HEK293 (cell line): ENCODE measurements at regions not wholly inside any gene's neighbourhood (a gene's known extent, or its start where the extent isn't known, plus 50 kb on each side); places are given as distances from the start of the nearest gene placed in this dataset.

Experiments
- CTCF ChIA-PET: fragments of 350-600 bp; formaldehyde crosslinking; extraction: SDS; loops from one replicate; lab custom pipeline; 2021; ENCODE audit warnings: antibody characterized with exemption; lab: Yijun Ruan, JAX
- POLR2A ChIA-PET: fragments of 300-600 bp; formaldehyde crosslinking; extraction: SDS; loops from one replicate; lab custom pipeline; 2020; ENCODE audit warnings: antibody characterized with exemption, inconsistent platforms; lab: Yijun Ruan, JAX
- H3K27ac ChIP-seq: fragments of 200-500 bp; sonication (Bioruptor generic); 2 replicates; pipeline ENCODE4 v1.5.1; 2014; ENCODE audit warnings: low read depth, low read length, control low read depth, inconsistent platforms; ENCODE audit errors: extremely low read depth
- H3K36me3 ChIP-seq, 2 experiments: fragments of 200-500 bp in 1 of 2; sonication (Bioruptor generic) in 1 of 2; 1 replicate in 1 of 2; 2 replicates in 1 of 2; pipeline ENCODE4 v1.5.1; 2014 to 2017; ENCODE audit warnings: inconsistent platforms in 2 of 2, low read length in 2 of 2; ENCODE audit not compliant: control insufficient read depth in 2 of 2, insufficient read depth in 1 of 2
- H3K4me1 ChIP-seq: fragments of 200-500 bp; sonication (Bioruptor generic); 2 replicates; pipeline ENCODE4 v1.5.1; 2014; ENCODE audit warnings: mild to moderate bottlenecking, low read length, inconsistent platforms; ENCODE audit not compliant: control insufficient read depth, insufficient read depth
- H3K4me3 ChIP-seq: 2 replicates; pipeline ENCODE4 v1.5.1; 2011; ENCODE audit warnings: low read depth, mild to moderate bottlenecking, control low read depth, low read length, moderate library complexity
- H3K9me3 ChIP-seq: fragments of 200-500 bp; sonication (Bioruptor generic); 2 replicates; pipeline ENCODE4 v1.5.1; 2014; ENCODE audit warnings: low read depth, low read length, inconsistent platforms; ENCODE audit not compliant: control insufficient read depth, insufficient read depth
- GFI1B ChIP-seq: fragments of 450-650 bp; formaldehyde crosslinking; IDR thresholded peaks from 2 replicates; pipeline ENCODE4 v1.5.1; 2016; ENCODE audit warnings: missing biosample characterization, missing genetic modification characterization
- HOXC10 ChIP-seq: sonication (generic); formaldehyde crosslinking; IDR thresholded peaks from 2 replicates; pipeline ENCODE4 v1.8.1; 2023; ENCODE audit warnings: mild to moderate bottlenecking, missing genetic modification reagents
- PBX3 ChIP-seq: sonication (generic); formaldehyde crosslinking; IDR thresholded peaks from 2 replicates; pipeline ENCODE4 v1.8.1; 2022; ENCODE audit warnings: mild to moderate bottlenecking, moderate library complexity, missing genetic modification reagents
- SALL2 ChIP-seq: fragments of 450-650 bp; formaldehyde crosslinking; IDR thresholded peaks from 2 replicates; pipeline ENCODE4 v1.5.0; 2017; ENCODE audit warnings: missing biosample characterization, mild to moderate bottlenecking, missing genetic modification characterization, borderline replicate concordance
- SETDB1 ChIP-seq: IDR thresholded peaks from one replicate; pipeline ENCODE4 v1.6.1; 2017; ENCODE audit warnings: mild to moderate bottlenecking, low read length, moderate library complexity, mixed read lengths; ENCODE audit not compliant: insufficient read length
- SP3 ChIP-seq: fragments of 450-650 bp; formaldehyde crosslinking; IDR thresholded peaks from 2 replicates; pipeline ENCODE4 v1.5.1; 2016; ENCODE audit warnings: missing biosample characterization, missing genetic modification characterization
- TCF7L2 ChIP-seq: IDR thresholded peaks from 2 replicates; pipeline ENCODE4 v1.6.1; 2011; ENCODE audit warnings: low read depth, mild to moderate bottlenecking, inconsistent platforms, low read length, moderate library complexity, borderline replicate concordance
- ZBTB48 ChIP-seq: fragments of 450-650 bp; formaldehyde crosslinking; IDR thresholded peaks from 2 replicates; pipeline ENCODE4 v1.5.1; 2016; ENCODE audit warnings: missing biosample characterization, missing genetic modification characterization
- ZFP3 ChIP-seq: fragments of 450-650 bp; formaldehyde crosslinking; IDR thresholded peaks from 2 replicates; pipeline ENCODE4 v1.5.1; 2016; ENCODE audit warnings: low read depth, missing biosample characterization, missing genetic modification characterization
- ZFP37 ChIP-seq: fragments of 450-650 bp; formaldehyde crosslinking; IDR thresholded peaks from 2 replicates; pipeline ENCODE4 v1.5.1; 2016; ENCODE audit warnings: missing biosample characterization, missing genetic modification characterization
- ZNF2 ChIP-seq: fragments of 450-650 bp; formaldehyde crosslinking; IDR thresholded peaks from 2 replicates; pipeline ENCODE4 v1.5.1; 2016; ENCODE audit warnings: missing biosample characterization, missing genetic modification characterization
- ZNF223 ChIP-seq: fragments of 450-650 bp; formaldehyde crosslinking; IDR thresholded peaks from 2 replicates; pipeline ENCODE4 v1.5.1; 2016; ENCODE audit warnings: missing biosample characterization, missing genetic modification characterization
- ZNF280D ChIP-seq: fragments of 450-650 bp; formaldehyde crosslinking; IDR thresholded peaks from 2 replicates; pipeline ENCODE4 v1.5.1; 2016; ENCODE audit warnings: missing biosample characterization, missing genetic modification characterization
- ZNF426 ChIP-seq: fragments of 450-650 bp; formaldehyde crosslinking; IDR thresholded peaks from 2 replicates; pipeline ENCODE4 v1.5.1; 2017; ENCODE audit warnings: missing biosample characterization, missing genetic modification characterization, mild to moderate bottlenecking, inconsistent platforms, moderate library complexity
- ZNF48 ChIP-seq: fragments of 450-650 bp; formaldehyde crosslinking; IDR thresholded peaks from 2 replicates; pipeline ENCODE4 v1.5.1; 2016; ENCODE audit warnings: missing biosample characterization, missing genetic modification characterization
- ZNF501 ChIP-seq: fragments of 450-650 bp; formaldehyde crosslinking; IDR thresholded peaks from 2 replicates; pipeline ENCODE4 v1.5.1; 2016; ENCODE audit warnings: missing biosample characterization, missing genetic modification characterization
- ZNF560 ChIP-seq: fragments of 450-650 bp; formaldehyde crosslinking; IDR thresholded peaks from 2 replicates; pipeline ENCODE4 v1.5.1; 2017; ENCODE audit warnings: missing biosample characterization, missing genetic modification characterization, borderline replicate concordance
- ZNF561 ChIP-seq: fragments of 450-650 bp; IDR thresholded peaks from 2 replicates; pipeline ENCODE4 v1.5.1; 2018; ENCODE audit warnings: missing biosample characterization, missing genetic modification characterization, borderline replicate concordance
- ZNF596 ChIP-seq: fragments of 450-650 bp; IDR thresholded peaks from 2 replicates; pipeline ENCODE4 v1.5.0; 2018; ENCODE audit warnings: missing biosample characterization, mild to moderate bottlenecking, missing genetic modification characterization, moderate library complexity
- ZNF677 ChIP-seq: fragments of 450-650 bp; IDR thresholded peaks from 2 replicates; pipeline ENCODE4 v1.5.0; 2018; ENCODE audit warnings: missing biosample characterization, mild to moderate bottlenecking, missing genetic modification characterization, moderate library complexity
- ZNF776 ChIP-seq: fragments of 450-650 bp; formaldehyde crosslinking; IDR thresholded peaks from 2 replicates; pipeline ENCODE4 v1.5.0; 2017; ENCODE audit warnings: missing biosample characterization, missing genetic modification characterization, borderline replicate concordance
- ZNF791 ChIP-seq: fragments of 450-650 bp; formaldehyde crosslinking; IDR thresholded peaks from 2 replicates; pipeline ENCODE4 v1.5.1; 2016; ENCODE audit warnings: missing biosample characterization, missing genetic modification characterization
- TF ChIP-seq, protein P1 (sequence below): fragments of 450-650 bp; formaldehyde crosslinking; IDR thresholded peaks from 2 replicates; pipeline ENCODE4 v1.5.1; 2016; ENCODE audit warnings: missing biosample characterization, missing genetic modification characterization, low read depth
- TF ChIP-seq, protein P2 (sequence below): fragments of 450-650 bp; formaldehyde crosslinking; IDR thresholded peaks from 2 replicates; pipeline ENCODE4 v1.5.1; 2016; ENCODE audit warnings: missing biosample characterization, missing genetic modification characterization
- TF ChIP-seq, protein P3 (sequence below): fragments of 450-650 bp; formaldehyde crosslinking; IDR thresholded peaks from 2 replicates; pipeline ENCODE4 v1.5.1; 2016; ENCODE audit warnings: missing biosample characterization, missing genetic modification characterization

GRCh38 chr11:95548416-95548815 is 241.2 kb downstream of the FAM76B start:
- TF ChIP-seq SALL2 (no peak), ZNF2 (tag by site-specific recombination) (no peak), ZNF791 (tag by site-specific recombination) (no peak), SETDB1 (no peak), ZNF596 (tag by site-specific recombination) (no peak), ZNF560 (tag by site-specific recombination) (no peak), ZNF501 (no peak), ZNF223 (tag by site-specific recombination) (no peak), ZBTB48 (tag by site-specific recombination) (no peak), ZNF48 (tag by site-specific recombination) (no peak), SP3 (tag by site-specific recombination) (no peak), PBX3 (CRISPR knock-in tag) (no peak), ZNF677 (no peak), ZFP3 (tag by site-specific recombination) (no peak), TCF7L2 (no peak), HOXC10 (CRISPR knock-in tag) (no peak), ZNF561 (no peak)
- TF ChIP-seq, protein P1, sequence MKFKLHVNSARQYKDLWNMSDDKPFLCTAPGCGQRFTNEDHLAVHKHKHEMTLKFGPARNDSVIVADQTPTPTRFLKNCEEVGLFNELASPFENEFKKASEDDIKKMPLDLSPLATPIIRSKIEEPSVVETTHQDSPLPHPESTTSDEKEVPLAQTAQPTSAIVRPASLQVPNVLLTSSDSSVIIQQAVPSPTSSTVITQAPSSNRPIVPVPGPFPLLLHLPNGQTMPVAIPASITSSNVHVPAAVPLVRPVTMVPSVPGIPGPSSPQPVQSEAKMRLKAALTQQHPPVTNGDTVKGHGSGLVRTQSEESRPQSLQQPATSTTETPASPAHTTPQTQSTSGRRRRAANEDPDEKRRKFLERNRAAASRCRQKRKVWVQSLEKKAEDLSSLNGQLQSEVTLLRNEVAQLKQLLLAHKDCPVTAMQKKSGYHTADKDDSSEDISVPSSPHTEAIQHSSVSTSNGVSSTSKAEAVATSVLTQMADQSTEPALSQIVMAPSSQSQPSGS (tag by site-specific recombination) = no peak
- TF ChIP-seq, protein P2, sequence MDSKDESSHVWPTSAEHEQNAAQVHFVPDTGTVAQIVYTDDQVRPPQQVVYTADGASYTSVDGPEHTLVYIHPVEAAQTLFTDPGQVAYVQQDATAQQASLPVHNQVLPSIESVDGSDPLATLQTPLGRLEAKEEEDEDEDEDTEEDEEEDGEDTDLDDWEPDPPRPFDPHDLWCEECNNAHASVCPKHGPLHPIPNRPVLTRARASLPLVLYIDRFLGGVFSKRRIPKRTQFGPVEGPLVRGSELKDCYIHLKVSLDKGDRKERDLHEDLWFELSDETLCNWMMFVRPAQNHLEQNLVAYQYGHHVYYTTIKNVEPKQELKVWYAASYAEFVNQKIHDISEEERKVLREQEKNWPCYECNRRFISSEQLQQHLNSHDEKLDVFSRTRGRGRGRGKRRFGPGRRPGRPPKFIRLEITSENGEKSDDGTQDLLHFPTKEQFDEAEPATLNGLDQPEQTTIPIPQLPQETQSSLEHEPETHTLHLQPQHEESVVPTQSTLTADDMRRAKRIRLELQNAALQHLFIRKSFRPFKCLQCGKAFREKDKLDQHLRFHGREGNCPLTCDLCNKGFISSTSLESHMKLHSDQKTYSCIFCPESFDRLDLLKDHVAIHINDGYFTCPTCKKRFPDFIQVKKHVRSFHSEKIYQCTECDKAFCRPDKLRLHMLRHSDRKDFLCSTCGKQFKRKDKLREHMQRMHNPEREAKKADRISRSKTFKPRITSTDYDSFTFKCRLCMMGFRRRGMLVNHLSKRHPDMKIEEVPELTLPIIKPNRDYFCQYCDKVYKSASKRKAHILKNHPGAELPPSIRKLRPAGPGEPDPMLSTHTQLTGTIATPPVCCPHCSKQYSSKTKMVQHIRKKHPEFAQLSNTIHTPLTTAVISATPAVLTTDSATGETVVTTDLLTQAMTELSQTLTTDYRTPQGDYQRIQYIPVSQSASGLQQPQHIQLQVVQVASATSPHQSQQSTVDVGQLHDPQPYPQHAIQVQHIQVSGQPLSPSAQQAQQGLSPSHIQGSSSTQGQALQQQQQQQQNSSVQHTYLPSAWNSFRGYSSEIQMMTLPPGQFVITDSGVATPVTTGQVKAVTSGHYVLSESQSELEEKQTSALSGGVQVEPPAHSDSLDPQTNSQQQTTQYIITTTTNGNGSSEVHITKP = no peak
- no peak overlapping the region for H3K4me3 ChIP-seq
- H3K36me3 ChIP-seq = no peaks in the 10 kb centered on the region
- no peaks in the 10 kb centered on the region for H3K4me1 ChIP-seq
- no peak overlapping the region for H3K27ac ChIP-seq
- ChIA-PET POLR2A (no interaction called here), CTCF (no interaction called here)
- H3K9me3 ChIP-seq = no peaks in the 10 kb centered on the region

DNA sequence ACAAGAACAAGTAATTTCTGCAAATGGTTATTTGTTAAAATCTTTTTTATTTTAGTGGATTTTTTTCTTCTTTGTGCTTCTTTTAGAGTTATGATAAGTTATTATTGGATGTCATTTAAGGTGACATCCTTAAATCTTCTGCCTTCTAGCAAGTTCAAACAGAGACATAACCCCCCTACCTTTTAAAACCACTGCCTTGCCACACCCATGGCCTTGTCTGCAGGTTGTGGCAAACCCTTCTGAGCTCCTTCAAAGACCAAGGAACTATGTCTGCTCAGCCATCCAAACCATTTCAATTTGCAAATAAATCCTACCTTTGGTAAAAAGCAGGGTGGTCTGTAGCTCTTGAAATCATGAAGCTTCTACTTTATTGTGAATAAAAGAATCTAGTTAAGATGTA is 241.6 kb downstream of the FAM76B start:
- no peaks in the 10 kb centered on the region for H3K9me3 ChIP-seq
- H3K27ac ChIP-seq = no peak overlapping the region
- ChIA-PET CTCF (no interaction called here), POLR2A (no interaction called here)
- no peaks in the 10 kb centered on the region for H3K36me3 ChIP-seq
- no peak overlapping the region for H3K4me3 ChIP-seq
- no peaks in the 10 kb centered on the region for H3K4me1 ChIP-seq
- TF ChIP-seq PBX3 (CRISPR knock-in tag) (no peak), GFI1B (tag by site-specific recombination) (no peak), ZNF776 (tag by site-specific recombination) (no peak), ZNF560 (tag by site-specific recombination) (no peak), ZFP37 (tag by site-specific recombination) (no peak), ZNF280D (tag by site-specific recombination) (no peak), ZNF426 (no peak)
- TF ChIP-seq, protein P3, sequence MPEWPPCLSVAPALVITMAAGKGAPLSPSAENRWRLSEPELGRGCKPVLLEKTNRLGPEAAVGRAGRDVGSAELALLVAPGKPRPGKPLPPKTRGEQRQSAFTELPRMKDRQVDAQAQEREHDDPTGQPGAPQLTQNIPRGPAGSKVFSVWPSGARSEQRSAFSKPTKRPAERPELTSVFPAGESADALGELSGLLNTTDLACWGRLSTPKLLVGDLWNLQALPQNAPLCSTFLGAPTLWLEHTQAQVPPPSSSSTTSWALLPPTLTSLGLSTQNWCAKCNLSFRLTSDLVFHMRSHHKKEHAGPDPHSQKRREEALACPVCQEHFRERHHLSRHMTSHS (tag by site-specific recombination) = no peak
